ENCODE measurements at regions not wholly inside any gene's neighbourhood (a gene's known extent, or its start where the extent isn't known, plus 50 kb on each side); places are given as distances from the start of the nearest gene placed in this dataset.

GRCh38 chr1:93751377-93752250, 70.0 kb upstream of the BCAR3 start:
- TF ChIP-seq EZH2 (IDR thresholded peaks at IDR 0.05; ENCODE audit: insufficient read depth, poor library complexity, severe bottlenecking) = no peak
- no peak for TF ChIP-seq EZH2phosphoT487 (IDR thresholded peaks at IDR 0.05; ENCODE audit: insufficient read depth, low read depth)
